Progenitor cell of endocrine pancreas (in vitro differentiated cells): ENCODE measurements at regions not wholly inside any gene's neighbourhood (a gene's known extent, or its start where the extent isn't known, plus 50 kb on each side); places are given as distances from the start of the nearest gene placed in this dataset.

Experiments used
- DNase-seq: peaks from one replicate; pipeline ENCODE4 v3.0.0; 2021; ENCODE audit warnings: low spot score; ENCODE audit not compliant: unreplicated experiment
- H3K27ac Mint-ChIP-seq: 2 replicates; pipeline ENCODE4 v1.8.0; 2021; ENCODE audit warnings: mild to moderate bottlenecking, moderate library complexity, mixed read lengths
- H3K27me3 Mint-ChIP-seq: 2 replicates; pipeline ENCODE4 v1.8.0; 2021; ENCODE audit warnings: mixed read lengths
- H3K36me3 Mint-ChIP-seq: 2 replicates; pipeline ENCODE4 v1.8.0; 2022; ENCODE audit warnings: mixed read lengths; ENCODE audit not compliant: insufficient read depth
- H3K4me1 Mint-ChIP-seq: 2 replicates; pipeline ENCODE4 v1.8.0; 2021; ENCODE audit warnings: low read depth, mixed read lengths
- H3K4me3 Mint-ChIP-seq: 2 replicates; pipeline ENCODE4 v1.8.0; 2021; ENCODE audit warnings: low read depth, mild to moderate bottlenecking, moderate library complexity, mixed read lengths
- H3K9me3 Mint-ChIP-seq: 2 replicates; pipeline ENCODE4 v1.8.0; 2021; ENCODE audit warnings: low read depth, mixed read lengths
- CTCF ChIP-seq: fragments of 200-600 bp; sonication (generic); IDR thresholded peaks from one replicate; pipeline ENCODE4 v1.5.0; 2021; ENCODE audit warnings: antibody characterized with exemption, mild to moderate bottlenecking; ENCODE audit not compliant: unreplicated experiment

GRCh38 chr6:78808933-78809332 lies 58.4 kb upstream of the IRAK1BP1 start:
- Mint-ChIP-seq H3K4me1 (no peaks in the 10 kb centered on the region), H3K9me3 (peaks cover 13% of the 10 kb centered on the region), H3K27me3 (no peaks in the 10 kb centered on the region), H3K36me3 (no peaks in the 10 kb centered on the region), H3K27ac (no peak overlapping the region), H3K4me3 (no peak overlapping the region)
- DNase-seq: no peak
- TF ChIP-seq CTCF: no peak

- no peaks in the 10 kb centered on the region for H3K36me3 Mint-ChIP-seq
- H3K4me1 Mint-ChIP-seq: no peaks in the 10 kb centered on the region
- H3K9me3 Mint-ChIP-seq: peaks cover 6% of the 10 kb centered on the region
- TF ChIP-seq CTCF: peak; percentile 70
- no peaks in the 10 kb centered on the region for H3K27me3 Mint-ChIP-seq
- no peak overlapping the region for H3K4me3 Mint-ChIP-seq
- no peak overlapping the region for H3K27ac Mint-ChIP-seq
- no peak for DNase-seq
Measured at GRCh38 chr6:78810146-78810545, 57.2 kb upstream of the IRAK1BP1 start.

- no peak for DNase-seq
- no peaks in the 10 kb centered on the region for H3K36me3 Mint-ChIP-seq
- peaks cover 8% of the 10 kb centered on the region for H3K9me3 Mint-ChIP-seq
- no peak for TF ChIP-seq CTCF
- no peak overlapping the region for H3K27ac Mint-ChIP-seq
- no peaks in the 10 kb centered on the region for H3K4me1 Mint-ChIP-seq
- H3K4me3 Mint-ChIP-seq: no peak overlapping the region
- no peaks in the 10 kb centered on the region for H3K27me3 Mint-ChIP-seq
Measured at GRCh38 chr6:78810698-78811097, 56.7 kb upstream of the IRAK1BP1 start.
